ENCODE measurements at regions not wholly inside any gene's neighbourhood (a gene's known extent, or its start where the extent isn't known, plus 50 kb on each side); places are given as distances from the start of the nearest gene placed in this dataset.

DNA sequence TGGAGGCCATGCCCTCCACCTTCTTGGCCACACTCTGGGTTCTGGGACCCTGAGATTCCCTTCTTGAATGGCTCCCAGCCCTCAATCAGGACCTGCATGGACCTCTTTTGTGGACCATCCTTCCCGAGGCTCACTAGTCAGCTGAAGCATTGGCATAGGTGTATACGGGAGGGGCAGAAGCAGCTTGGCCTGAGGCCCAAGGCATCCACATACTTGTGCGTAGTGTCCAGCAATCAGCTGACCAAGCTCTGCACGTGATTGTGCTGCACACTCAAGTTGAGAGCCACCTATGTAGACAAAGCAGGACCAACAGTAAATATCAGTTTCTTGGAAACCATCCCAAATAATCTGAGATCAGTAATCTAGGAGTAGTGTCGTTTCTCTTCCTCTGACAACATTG is 119.6 kb downstream of the INSIG2 start:
- H3K27me3 ChIP-seq (ENCODE audit: control insufficient read depth in 5 of 5, insufficient read depth in 4 of 5, low read length in 5 of 5) = peaks cover 2 to 10% (median 3%) of the 10 kb centered on the region in 5 donors

GRCh38 chr2:118202707-118203303 is 114.5 kb downstream of the INSIG2 start:
- H3K9ac ChIP-seq (ENCODE audit: low read length in 5 of 5) = no peak overlapping the region

More for the DNA sequence above, 119.6 kb downstream of the INSIG2 start:
- no peak overlapping the region for H3K4me3 ChIP-seq (ENCODE audit: low read depth in 1 of 5, low read length in 5 of 5)
- no peak overlapping the region for H3K9ac ChIP-seq (ENCODE audit: low read length in 5 of 5)
- H3K4me1 ChIP-seq (ENCODE audit: control insufficient read depth in 5 of 5, insufficient read depth in 5 of 5, low read length in 5 of 5) = no peaks in the 10 kb centered on the region
- H3K9me3 ChIP-seq (ENCODE audit: control insufficient read depth in 5 of 5, low read length in 5 of 5) = no peaks in the 10 kb centered on the region
- H3K27ac ChIP-seq (ENCODE audit: low read depth, low read length) = no peak overlapping the region
- no peaks in the 10 kb centered on the region for H3K36me3 ChIP-seq (ENCODE audit: control insufficient read depth in 5 of 5, insufficient read depth in 5 of 5, low read length in 5 of 5)

GRCh38 chr2:118198268-118198667 is 110.0 kb downstream of the INSIG2 start:
- no peak overlapping the region for H3K4me3 ChIP-seq (ENCODE audit: low read depth in 1 of 5, low read length in 5 of 5)
- H3K36me3 ChIP-seq (ENCODE audit: control insufficient read depth in 5 of 5, insufficient read depth in 5 of 5, low read length in 5 of 5) = no peaks in the 10 kb centered on the region
- H3K4me1 ChIP-seq (ENCODE audit: control insufficient read depth in 5 of 5, insufficient read depth in 5 of 5, low read length in 5 of 5) = no peaks in the 10 kb centered on the region
- H3K27me3 ChIP-seq (ENCODE audit: control insufficient read depth in 5 of 5, insufficient read depth in 4 of 5, low read length in 5 of 5) = peaks cover 0 to 4% (median 2%) of the 10 kb centered on the region in 5 donors
- no peak overlapping the region for H3K27ac ChIP-seq (ENCODE audit: low read depth, low read length)
- no peaks in the 10 kb centered on the region for H3K9me3 ChIP-seq (ENCODE audit: control insufficient read depth in 5 of 5, low read length in 5 of 5)
- no peak overlapping the region for H3K9ac ChIP-seq (ENCODE audit: low read length in 5 of 5)

More at GRCh38 chr2:118202707-118203303, 114.5 kb downstream of the INSIG2 start:
- Histone ChIP-seq H3K9me3 (ENCODE audit: control insufficient read depth in 5 of 5, low read length in 5 of 5) (no peaks in the 10 kb centered on the region), H3K27me3 (ENCODE audit: control insufficient read depth in 5 of 5, insufficient read depth in 4 of 5, low read length in 5 of 5) (peaks cover 0 to 4% (median 3%) of the 10 kb centered on the region in 5 donors), H3K36me3 (ENCODE audit: control insufficient read depth in 5 of 5, insufficient read depth in 5 of 5, low read length in 5 of 5) (no peaks in the 10 kb centered on the region), H3K4me1 (ENCODE audit: control insufficient read depth in 5 of 5, insufficient read depth in 5 of 5, low read length in 5 of 5) (no peaks in the 10 kb centered on the region), H3K27ac (ENCODE audit: low read depth, low read length) (no peak overlapping the region), H3K4me3 (ENCODE audit: low read depth in 1 of 5, low read length in 5 of 5) (no peak overlapping the region)

DNA sequence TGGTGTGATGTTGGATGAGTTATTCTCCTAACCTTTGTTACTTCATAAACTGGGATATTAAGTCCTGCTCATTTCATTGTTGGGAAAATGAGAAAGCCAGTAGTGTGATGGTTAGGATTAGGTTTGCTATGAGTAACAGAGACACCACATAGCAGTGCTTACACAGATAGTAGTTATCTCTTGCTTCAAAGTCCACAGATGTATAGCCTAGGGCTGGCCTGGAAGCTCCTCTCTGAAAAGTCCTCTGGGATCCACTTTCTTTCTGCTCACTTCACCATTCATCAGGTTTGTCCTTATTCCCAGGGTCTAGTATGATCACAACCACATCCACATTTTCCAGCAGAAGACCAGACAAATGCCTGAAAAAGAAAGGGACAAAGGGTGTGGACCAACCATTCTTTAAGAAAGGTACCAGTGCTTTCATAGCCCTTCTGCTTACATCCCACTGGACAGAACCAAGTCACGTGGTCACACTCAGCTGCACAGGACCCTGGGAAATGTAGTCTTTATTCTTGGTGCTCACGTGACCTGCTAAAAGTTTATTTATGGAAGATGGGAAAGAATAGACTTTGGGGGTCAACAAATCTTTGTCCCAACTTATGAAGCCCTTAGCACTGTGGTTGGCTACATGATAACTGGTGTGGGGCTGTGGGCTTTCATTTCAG is 108.9 kb downstream of the INSIG2 start:
- no peaks in the 10 kb centered on the region for H3K4me1 ChIP-seq (ENCODE audit: control insufficient read depth in 5 of 5, insufficient read depth in 5 of 5, low read length in 5 of 5)
- H3K4me3 ChIP-seq (ENCODE audit: low read depth in 1 of 5, low read length in 5 of 5) = no peak overlapping the region
- peaks cover 0 to 4% (median 2%) of the 10 kb centered on the region in 5 donors for H3K27me3 ChIP-seq (ENCODE audit: control insufficient read depth in 5 of 5, insufficient read depth in 4 of 5, low read length in 5 of 5)
- no peak overlapping the region for H3K27ac ChIP-seq (ENCODE audit: low read depth, low read length)
- H3K36me3 ChIP-seq (ENCODE audit: control insufficient read depth in 5 of 5, insufficient read depth in 5 of 5, low read length in 5 of 5) = no peaks in the 10 kb centered on the region
- no peak overlapping the region for H3K9ac ChIP-seq (ENCODE audit: low read length in 5 of 5)
- no peaks in the 10 kb centered on the region for H3K9me3 ChIP-seq (ENCODE audit: control insufficient read depth in 5 of 5, low read length in 5 of 5)

- H3K36me3 ChIP-seq (ENCODE audit: control insufficient read depth in 5 of 5, insufficient read depth in 5 of 5, low read length in 5 of 5) = no peaks in the 10 kb centered on the region
- H3K4me1 ChIP-seq (ENCODE audit: control insufficient read depth in 5 of 5, insufficient read depth in 5 of 5, low read length in 5 of 5) = peaks cover 0 to 11% (median 9%) of the 10 kb centered on the region in 5 donors
- no peak overlapping the region for H3K27ac ChIP-seq (ENCODE audit: low read depth, low read length)
- no peaks in the 10 kb centered on the region for H3K9me3 ChIP-seq (ENCODE audit: control insufficient read depth in 5 of 5, low read length in 5 of 5)
- no peak overlapping the region for H3K9ac ChIP-seq (ENCODE audit: low read length in 5 of 5)
- no peak overlapping the region for H3K4me3 ChIP-seq (ENCODE audit: low read depth in 1 of 5, low read length in 5 of 5)
- no peaks in the 10 kb centered on the region for H3K27me3 ChIP-seq (ENCODE audit: control insufficient read depth in 5 of 5, insufficient read depth in 4 of 5, low read length in 5 of 5)
These were observed 102.2 kb downstream of the INSIG2 start for GRCh38 chr2:118190474-118190873.

DNA sequence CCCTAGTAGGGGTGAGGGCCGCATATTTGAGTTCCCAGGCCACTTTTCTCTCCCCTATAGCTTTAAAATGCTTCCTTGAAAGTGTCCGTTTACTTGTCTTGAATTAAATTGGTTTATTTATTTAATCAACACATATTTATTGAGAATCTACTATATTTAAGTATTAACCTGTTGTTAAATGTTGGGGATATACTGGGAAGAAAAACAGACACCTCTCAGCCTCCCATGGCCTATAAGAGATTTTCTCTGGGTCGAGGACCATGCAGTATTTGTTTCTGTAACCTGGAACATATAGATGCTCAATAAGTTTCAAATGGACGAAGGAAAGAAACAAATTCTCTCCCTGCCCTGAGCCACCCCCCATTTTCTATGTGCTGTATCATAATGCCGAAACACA is 98.6 kb downstream of the INSIG2 start:
- H3K9ac ChIP-seq (ENCODE audit: low read length in 5 of 5) = peak overlapping the region in 4 of 5 donors; percentile 66 to 84 (median 78)

DNA sequence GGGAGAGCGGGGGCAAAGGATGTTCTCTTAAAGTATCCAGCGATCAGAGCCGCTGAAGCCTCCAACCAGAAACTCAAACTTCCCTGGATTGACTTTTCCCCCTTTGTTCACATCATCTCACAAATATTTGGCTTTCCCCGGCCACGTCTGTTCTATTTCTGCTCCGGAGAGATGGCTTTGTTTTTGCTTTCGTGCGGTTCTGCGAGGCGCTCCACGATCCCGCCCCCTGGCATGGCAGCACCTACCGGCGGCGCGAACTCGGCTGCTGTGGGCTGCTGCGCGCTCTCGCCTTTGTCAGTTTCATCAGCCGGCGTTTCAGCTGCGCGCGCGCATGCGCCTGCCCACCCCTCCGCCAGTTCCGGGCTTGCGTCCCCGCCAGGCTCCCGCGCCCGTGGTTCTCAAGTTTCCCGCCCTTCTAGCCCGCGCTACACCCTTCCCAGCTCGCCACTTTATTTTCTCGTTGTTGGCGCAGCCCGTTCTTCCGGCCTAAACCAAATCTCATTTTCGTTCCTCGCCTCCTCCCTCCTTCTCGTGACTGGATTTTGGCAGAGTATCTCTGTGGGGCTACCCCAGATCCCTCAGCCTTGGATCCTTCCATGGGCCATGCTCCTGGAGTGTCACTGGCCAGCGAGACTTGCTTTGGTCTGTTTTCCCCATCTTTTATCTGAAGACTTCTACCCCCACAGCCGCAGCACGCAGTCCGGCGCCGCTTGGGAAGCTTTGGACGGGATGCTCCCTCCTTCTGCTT is 98.0 kb downstream of the INSIG2 start:
- Histone ChIP-seq H3K9ac (ENCODE audit: low read length in 5 of 5) (peak overlapping the region; percentile 58 to 84 (median 76)), H3K4me1 (ENCODE audit: control insufficient read depth in 5 of 5, insufficient read depth in 5 of 5, low read length in 5 of 5) (peaks cover 0 to 16% (median 14%) of the 10 kb centered on the region in 5 donors), H3K36me3 (ENCODE audit: control insufficient read depth in 5 of 5, insufficient read depth in 5 of 5, low read length in 5 of 5) (no peaks in the 10 kb centered on the region), H3K27me3 (ENCODE audit: control insufficient read depth in 5 of 5, insufficient read depth in 4 of 5, low read length in 5 of 5) (peaks cover 0 to 3% (median 0%) of the 10 kb centered on the region in 5 donors), H3K9me3 (ENCODE audit: control insufficient read depth in 5 of 5, low read length in 5 of 5) (no peaks in the 10 kb centered on the region), H3K27ac (ENCODE audit: low read depth, low read length) (peak overlapping the region; percentile 74), H3K4me3 (ENCODE audit: low read depth in 1 of 5, low read length in 5 of 5) (peak overlapping the region; percentile 77 to 90 (median 82))

More for the DNA sequence above, 98.6 kb downstream of the INSIG2 start:
- Histone ChIP-seq H3K4me1 (ENCODE audit: control insufficient read depth in 5 of 5, insufficient read depth in 5 of 5, low read length in 5 of 5) (peaks cover 0 to 16% (median 14%) of the 10 kb centered on the region in 5 donors), H3K27ac (ENCODE audit: low read depth, low read length) (peak overlapping the region; percentile 55), H3K4me3 (ENCODE audit: low read depth in 1 of 5, low read length in 5 of 5) (peak overlapping the region in 4 of 5 donors; percentile 77 to 90 (median 81)), H3K27me3 (ENCODE audit: control insufficient read depth in 5 of 5, insufficient read depth in 4 of 5, low read length in 5 of 5) (peaks cover 0 to 3% (median 0%) of the 10 kb centered on the region in 5 donors), H3K9me3 (ENCODE audit: control insufficient read depth in 5 of 5, low read length in 5 of 5) (no peaks in the 10 kb centered on the region), H3K36me3 (ENCODE audit: control insufficient read depth in 5 of 5, insufficient read depth in 5 of 5, low read length in 5 of 5) (no peaks in the 10 kb centered on the region)

DNA sequence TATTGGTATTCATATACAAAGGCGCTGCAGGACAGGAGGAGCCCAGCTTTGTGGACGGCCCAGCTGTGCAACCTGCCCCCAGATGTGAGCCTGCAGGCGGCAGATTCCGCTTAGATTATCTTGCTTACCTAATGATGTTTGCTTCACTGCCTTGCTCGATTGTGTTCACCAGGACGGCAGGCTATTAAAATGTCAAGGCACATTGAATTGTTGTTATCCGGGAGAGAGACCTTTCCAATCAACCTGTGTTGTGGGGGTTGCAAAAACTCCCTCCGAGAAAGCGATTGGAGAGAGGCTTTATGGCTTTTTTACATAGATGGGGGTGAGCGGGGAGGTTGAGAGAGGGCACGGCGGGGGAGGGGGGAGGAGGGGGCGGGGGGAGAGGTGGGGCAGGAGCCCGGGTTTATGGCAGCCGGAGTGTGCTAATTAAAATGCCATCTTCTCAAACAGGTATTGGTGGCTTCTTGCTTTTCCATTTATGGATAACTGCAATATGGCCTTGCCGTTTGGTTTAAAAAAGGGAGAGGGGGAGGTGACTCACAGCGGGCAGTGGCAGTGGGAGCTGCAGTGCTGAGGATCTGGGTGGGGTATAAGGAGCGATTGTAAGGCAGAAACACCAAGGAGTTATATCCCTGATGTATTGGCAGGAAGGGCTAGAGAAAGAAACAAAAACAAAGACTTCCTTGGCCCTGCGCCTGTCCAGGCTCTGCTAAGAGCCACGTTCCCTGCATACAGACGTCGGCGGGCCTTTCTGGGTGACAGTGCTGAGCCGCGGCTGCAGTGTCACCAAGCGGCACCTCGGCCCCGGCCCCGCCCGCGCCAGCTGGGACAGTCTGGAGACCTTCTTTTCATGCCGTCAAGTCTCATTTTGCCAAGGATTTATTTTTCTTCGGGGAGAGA is 97.2 kb downstream of the INSIG2 start:
- peak overlapping the region; percentile 52 to 84 (median 76) for H3K9ac ChIP-seq (ENCODE audit: low read length in 5 of 5)
- peak overlapping the region; percentile 74 for H3K27ac ChIP-seq (ENCODE audit: low read depth, low read length)
- H3K9me3 ChIP-seq (ENCODE audit: control insufficient read depth in 5 of 5, low read length in 5 of 5) = no peaks in the 10 kb centered on the region
- peaks cover 0 to 16% (median 14%) of the 10 kb centered on the region in 5 donors for H3K4me1 ChIP-seq (ENCODE audit: control insufficient read depth in 5 of 5, insufficient read depth in 5 of 5, low read length in 5 of 5)
- H3K27me3 ChIP-seq (ENCODE audit: control insufficient read depth in 5 of 5, insufficient read depth in 4 of 5, low read length in 5 of 5) = peaks cover 0 to 3% (median 0%) of the 10 kb centered on the region in 5 donors
- H3K36me3 ChIP-seq (ENCODE audit: control insufficient read depth in 5 of 5, insufficient read depth in 5 of 5, low read length in 5 of 5) = no peaks in the 10 kb centered on the region
- H3K4me3 ChIP-seq (ENCODE audit: low read depth in 1 of 5, low read length in 5 of 5) = peak overlapping the region; percentile 77 to 90 (median 82)

- Histone ChIP-seq H3K36me3 (ENCODE audit: control insufficient read depth in 5 of 5, insufficient read depth in 5 of 5, low read length in 5 of 5) (no peaks in the 10 kb centered on the region), H3K9me3 (ENCODE audit: control insufficient read depth in 5 of 5, low read length in 5 of 5) (no peaks in the 10 kb centered on the region), H3K9ac (ENCODE audit: low read length in 5 of 5) (no peak overlapping the region), H3K27me3 (ENCODE audit: control insufficient read depth in 5 of 5, insufficient read depth in 4 of 5, low read length in 5 of 5) (peaks cover 0 to 3% (median 0%) of the 10 kb centered on the region in 5 donors), H3K27ac (ENCODE audit: low read depth, low read length) (no peak overlapping the region), H3K4me1 (ENCODE audit: control insufficient read depth in 5 of 5, insufficient read depth in 5 of 5, low read length in 5 of 5) (peaks cover 0 to 16% (median 14%) of the 10 kb centered on the region in 5 donors), H3K4me3 (ENCODE audit: low read depth in 1 of 5, low read length in 5 of 5) (no peak overlapping the region)
These were observed 95.1 kb downstream of the INSIG2 start for GRCh38 chr2:118183381-118183780.
